GM23248 (cell line): ENCODE measurements at regions not wholly inside any gene's neighbourhood (a gene's known extent, or its start where the extent isn't known, plus 50 kb on each side); places are given as distances from the start of the nearest gene placed in this dataset.

Source experiments
- DNase-seq: peaks from one replicate; pipeline ENCODE4 v3.0.0-alpha.2; 2015
- H2AFZ ChIP-seq: fragments of 200-600 bp; sonication (generic); 2 replicates; pipeline ENCODE4 v1.6.1; 2016; ENCODE audit warnings: antibody characterized with exemption
- H3F3A ChIP-seq: fragments of 200-600 bp; sonication (generic); 2 replicates; pipeline ENCODE4 v1.6.1; 2016; ENCODE audit warnings: mild to moderate bottlenecking, antibody characterized with exemption, mixed run types; ENCODE audit not compliant: insufficient read depth
- H3K27ac ChIP-seq: fragments of 200-600 bp; sonication (generic); 2 replicates; pipeline ENCODE4 v1.5.1; 2016; ENCODE audit warnings: mild to moderate bottlenecking
- H3K27me3 ChIP-seq: fragments of 200-600 bp; sonication (generic); replicated peaks from 2 replicates; pipeline ENCODE4 v1.6.1; 2016; ENCODE audit warnings: mild to moderate bottlenecking; ENCODE audit not compliant: insufficient read depth
- H3K36me3 ChIP-seq: fragments of 200-600 bp; sonication (generic); 2 replicates; pipeline ENCODE4 v1.6.1; 2016; ENCODE audit warnings: low read depth, mild to moderate bottlenecking
- H3K4me1 ChIP-seq: fragments of 200-600 bp; sonication (generic); 2 replicates; pipeline ENCODE4 v1.6.1; 2016; ENCODE audit warnings: mild to moderate bottlenecking; ENCODE audit not compliant: insufficient read depth
- H3K4me2 ChIP-seq: fragments of 200-600 bp; sonication (generic); one replicate; pipeline ENCODE4 v1.6.1; 2016; ENCODE audit warnings: mild to moderate bottlenecking; ENCODE audit not compliant: unreplicated experiment
- H3K4me3 ChIP-seq: fragments of 200-600 bp; sonication (generic); 2 replicates; pipeline ENCODE4 v1.5.1; 2016; ENCODE audit warnings: mild to moderate bottlenecking
- H3K79me2 ChIP-seq: fragments of 200-600 bp; sonication (generic); 2 replicates; pipeline ENCODE4 v1.6.1; 2016; ENCODE audit warnings: mild to moderate bottlenecking; ENCODE audit not compliant: insufficient read depth
- H3K9ac ChIP-seq: fragments of 200-600 bp; sonication (generic); 2 replicates; pipeline ENCODE4 v1.6.1; 2016; ENCODE audit warnings: mild to moderate bottlenecking
- H3K9me2 ChIP-seq: fragments of 200-600 bp; sonication (generic); 2 replicates; pipeline ENCODE4 v1.6.1; 2016; ENCODE audit warnings: mixed run types, mild to moderate bottlenecking, moderate library complexity; ENCODE audit not compliant: insufficient read depth
- H3K9me3 ChIP-seq: fragments of 200-600 bp; sonication (generic); one replicate; pipeline ENCODE4 v1.6.1; 2017; ENCODE audit warnings: low read depth
- H4K20me1 ChIP-seq: fragments of 200-600 bp; sonication (generic); 2 replicates; pipeline ENCODE4 v1.6.0; 2016; ENCODE audit not compliant: insufficient read depth
- EZH2 ChIP-seq: fragments of 200-600 bp; sonication (generic); IDR thresholded peaks from 2 replicates; pipeline ENCODE4 v1.6.1; 2018; ENCODE audit warnings: antibody characterized with exemption, mild to moderate bottlenecking; ENCODE audit not compliant: insufficient read depth, poor library complexity, severe bottlenecking
- EZH2phosphoT487 ChIP-seq: fragments of 200-600 bp; sonication (generic); IDR thresholded peaks from 2 replicates; pipeline ENCODE4 v1.6.1; 2018; ENCODE audit warnings: antibody characterized with exemption, moderate library complexity, mild to moderate bottlenecking, low read depth; ENCODE audit not compliant: insufficient read depth
- WGBS, 2 experiments: methylation state at CpG; one replicate each; pipeline ENCODE4 v1.1.6; 2015 to 2017; ENCODE audit warnings: low lambda C conversion rate in 2 of 2, low coverage in 1 of 2; ENCODE audit errors: missing lambda C conversion rate in 2 of 2; 5-methylcytosine and 5-hydroxymethylcytosine counted together
- in situ Hi-C: fragments of 300-500 bp; cut with MboI; formaldehyde crosslinking; loops from 2 replicates; pipeline ENCODE4 v1.15.0; 2020

DNA sequence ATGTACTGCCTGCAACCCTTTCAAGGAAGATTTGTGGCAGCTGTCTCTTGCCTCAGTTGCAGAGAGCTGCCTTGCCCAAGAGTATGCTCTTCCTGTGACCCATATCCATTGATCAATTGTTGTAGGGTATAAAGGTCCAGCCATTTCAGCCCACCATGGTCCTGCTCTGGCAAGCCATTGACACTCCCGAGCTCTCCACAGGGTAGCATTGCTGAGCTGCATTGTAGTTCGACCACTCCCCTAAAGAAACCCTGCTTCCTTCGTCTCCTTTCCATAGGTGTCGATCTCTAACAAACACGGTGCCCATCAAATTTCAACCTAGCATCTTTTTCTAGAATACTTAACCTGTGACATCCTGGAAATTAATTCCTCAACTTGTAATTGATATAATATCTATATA is 104.9 kb upstream of the NDUFV2 start:
- no peaks in the 10 kb centered on the region for H3K27me3 ChIP-seq
- in situ Hi-C loops = no loop called here
- H3K9me3 ChIP-seq = no peaks in the 10 kb centered on the region
- no peaks in the 10 kb centered on the region for H4K20me1 ChIP-seq
- no peak overlapping the region for H3K4me3 ChIP-seq
- H3K9me2 ChIP-seq = no peaks in the 10 kb centered on the region
- TF ChIP-seq EZH2 (no peak), EZH2phosphoT487 (no peak)
- 76 to 79% methylated on average over 5 of the region's 5 CpGs for WGBS, 2 experiments
- H3K4me2 ChIP-seq = no peak overlapping the region
- H3K79me2 ChIP-seq = no peaks in the 10 kb centered on the region
- H3K36me3 ChIP-seq = no peaks in the 10 kb centered on the region
- H3F3A ChIP-seq = peaks cover 11% of the 10 kb centered on the region
- peaks cover 21% of the 10 kb centered on the region for H3K4me1 ChIP-seq
- no peak for DNase-seq
- H3K27ac ChIP-seq = no peak overlapping the region
- no peak overlapping the region for H2AFZ ChIP-seq
- no peak overlapping the region for H3K9ac ChIP-seq

DNA sequence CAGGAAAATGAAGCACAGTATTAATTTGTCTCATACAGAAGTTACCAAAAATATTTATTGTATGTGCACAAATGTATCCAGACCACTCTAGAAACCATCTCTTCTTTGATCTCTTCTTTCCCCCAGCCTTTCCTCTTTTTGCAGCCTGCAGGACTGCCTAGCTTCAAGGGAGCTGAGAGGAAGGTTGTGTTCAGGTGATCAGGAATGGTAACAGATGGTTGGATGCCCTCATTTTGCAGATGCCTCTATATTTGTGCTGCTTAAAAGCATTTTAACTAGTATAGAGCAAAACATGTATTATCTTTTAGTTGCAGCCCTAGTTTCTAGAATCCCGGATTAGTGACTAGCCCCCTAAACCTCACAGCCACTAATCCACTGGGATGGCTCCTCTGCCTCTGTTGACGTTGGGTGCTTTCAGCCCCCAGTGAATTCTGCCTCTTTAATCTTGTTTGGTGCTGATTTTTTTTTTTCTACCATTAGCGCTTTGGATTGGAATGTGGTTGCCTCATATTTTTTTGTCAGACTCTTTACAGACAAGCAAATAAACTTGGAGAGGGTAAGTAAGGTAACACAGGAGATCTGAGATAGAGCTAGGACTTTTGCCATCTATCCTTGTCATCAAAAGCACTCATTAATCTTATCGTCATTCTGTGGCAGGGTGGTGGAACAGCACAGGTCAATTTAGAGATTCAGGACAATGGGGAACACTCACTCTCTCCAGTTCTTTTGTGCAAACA is 103.8 kb upstream of the NDUFV2 start:
- no peak overlapping the region for H3K4me3 ChIP-seq
- H3K27ac ChIP-seq = no peak overlapping the region
- peaks cover 11% of the 10 kb centered on the region for H3F3A ChIP-seq
- in situ Hi-C loops = no loop called here
- 17 to 19% methylated on average over 4 of the region's 4 CpGs for WGBS, 2 experiments
- no peaks in the 10 kb centered on the region for H3K79me2 ChIP-seq
- peak overlapping the region; percentile 14 for H3K4me2 ChIP-seq
- no peak overlapping the region for H3K9ac ChIP-seq
- no peaks in the 10 kb centered on the region for H3K36me3 ChIP-seq
- DNase-seq = peak; percentile 54
- peak overlapping the region; percentile 46 for H2AFZ ChIP-seq
- H4K20me1 ChIP-seq = no peaks in the 10 kb centered on the region
- H3K4me1 ChIP-seq = peaks cover 21% of the 10 kb centered on the region
- no peak for TF ChIP-seq EZH2
- no peak for TF ChIP-seq EZH2phosphoT487
- no peaks in the 10 kb centered on the region for H3K9me2 ChIP-seq
- H3K27me3 ChIP-seq = no peaks in the 10 kb centered on the region
- H3K9me3 ChIP-seq = no peaks in the 10 kb centered on the region

DNA sequence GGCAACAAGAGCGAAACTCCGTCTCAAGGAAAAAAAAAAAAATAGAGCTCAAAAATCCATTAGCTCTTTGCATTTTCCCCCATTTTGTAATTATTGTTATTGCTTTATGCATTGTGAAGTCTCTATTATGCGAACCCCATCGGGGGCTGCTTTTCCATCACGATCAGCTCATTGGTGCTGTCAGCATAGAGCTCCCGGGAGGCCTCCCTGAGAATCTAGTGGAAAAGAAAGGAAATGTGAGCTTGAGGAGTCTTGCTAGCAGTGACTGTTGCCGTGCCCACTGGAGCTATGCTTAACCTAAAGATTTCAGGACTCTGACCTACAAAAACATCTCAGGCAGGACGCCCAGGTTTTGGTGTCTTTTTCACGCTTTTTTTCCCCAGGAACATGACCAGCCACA is 102.6 kb upstream of the NDUFV2 start:
- WGBS, 2 experiments = 79 to 83% methylated on average over 9 of the region's 9 CpGs
- Histone ChIP-seq H3K9me2 (no peaks in the 10 kb centered on the region), H3K9me3 (no peaks in the 10 kb centered on the region), H4K20me1 (no peaks in the 10 kb centered on the region), H3K27me3 (no peaks in the 10 kb centered on the region), H3K36me3 (no peaks in the 10 kb centered on the region), H3K9ac (no peak overlapping the region), H3K4me3 (no peak overlapping the region), H3K4me2 (no peak overlapping the region), H3K27ac (no peak overlapping the region), H3K4me1 (peaks cover 21% of the 10 kb centered on the region), H3F3A (peaks cover 11% of the 10 kb centered on the region), H2AFZ (no peak overlapping the region), H3K79me2 (no peaks in the 10 kb centered on the region)
- no peak for DNase-seq
- TF ChIP-seq EZH2phosphoT487 (no peak), EZH2 (no peak)
- in situ Hi-C loops = no loop called here

DNA sequence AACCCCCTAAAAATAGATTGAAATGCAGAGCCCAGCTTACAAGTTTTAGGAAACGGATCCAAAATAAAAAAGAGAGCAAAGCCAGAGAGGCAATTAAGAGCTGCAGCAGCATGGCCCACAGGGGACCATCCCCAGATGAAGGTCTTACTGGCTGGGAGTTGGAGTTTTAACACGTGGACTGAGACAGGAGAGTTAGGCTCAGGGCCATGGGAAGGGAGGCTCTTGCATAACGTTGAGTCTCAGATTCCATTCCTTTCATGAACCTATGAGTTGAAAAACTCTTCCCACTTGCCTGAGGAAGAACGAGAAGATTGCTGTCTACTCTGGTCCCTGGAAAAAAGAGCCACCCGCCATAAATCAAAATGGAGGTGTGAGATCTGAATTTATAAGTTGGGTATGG is 101.8 kb upstream of the NDUFV2 start:
- Histone ChIP-seq H3K9ac (no peak overlapping the region), H3K4me1 (peaks cover 21% of the 10 kb centered on the region), H2AFZ (peak overlapping the region; percentile 26; the same call in 1 of the 2 replicates), H3K27me3 (no peaks in the 10 kb centered on the region), H3K79me2 (no peaks in the 10 kb centered on the region), H4K20me1 (no peaks in the 10 kb centered on the region), H3K4me2 (no peak overlapping the region), H3K9me2 (no peaks in the 10 kb centered on the region), H3K9me3 (no peaks in the 10 kb centered on the region), H3F3A (peaks cover 11% of the 10 kb centered on the region), H3K4me3 (no peak overlapping the region), H3K27ac (no peak overlapping the region), H3K36me3 (no peaks in the 10 kb centered on the region)
- WGBS, 2 experiments = 56 to 59% methylated on average over 5 of the region's 5 CpGs
- DNase-seq = no peak
- in situ Hi-C loops = no loop called here
- TF ChIP-seq EZH2 = no peak

DNA sequence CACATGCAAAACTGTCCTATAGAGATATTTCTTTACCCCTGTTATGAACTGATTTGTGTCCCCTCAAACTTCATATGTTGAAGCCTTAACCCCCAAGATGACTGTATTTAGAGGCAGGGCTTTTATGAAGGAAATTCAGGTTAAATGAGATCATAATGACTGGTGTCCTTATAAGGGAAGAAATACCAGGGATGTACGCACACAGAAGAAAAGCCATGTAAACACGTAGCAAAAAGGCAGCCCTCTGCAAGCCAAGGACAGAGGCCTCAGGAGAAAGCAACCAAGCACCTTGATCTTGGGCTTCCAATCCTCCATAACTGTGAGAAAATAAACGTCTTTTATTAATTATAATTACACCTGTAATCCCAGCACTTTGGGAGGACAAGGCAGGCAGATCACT is 101.3 kb upstream of the NDUFV2 start:
- WGBS, 2 experiments = 69 to 76% methylated on average over 3 of the region's 3 CpGs
- no peaks in the 10 kb centered on the region for H3K27me3 ChIP-seq
- no peak overlapping the region for H3K4me2 ChIP-seq
- H3K27ac ChIP-seq = no peak overlapping the region
- no peak for TF ChIP-seq EZH2
- TF ChIP-seq EZH2phosphoT487 = no peak
- H3K79me2 ChIP-seq = no peaks in the 10 kb centered on the region
- H3K4me3 ChIP-seq = no peak overlapping the region
- no peak for DNase-seq
- H3K9me3 ChIP-seq = no peaks in the 10 kb centered on the region
- no peaks in the 10 kb centered on the region for H4K20me1 ChIP-seq
- H3K9ac ChIP-seq = no peak overlapping the region
- H2AFZ ChIP-seq = peak overlapping the region; percentile 26; the same call in 1 of the 2 replicates
- H3K36me3 ChIP-seq = no peaks in the 10 kb centered on the region
- no peaks in the 10 kb centered on the region for H3K9me2 ChIP-seq
- peaks cover 18% of the 10 kb centered on the region for H3K4me1 ChIP-seq
- H3F3A ChIP-seq = peaks cover 11% of the 10 kb centered on the region
- in situ Hi-C loops = no loop called here
